Stimulated activated memory B cell treated with anti-CD40 and anti-IgM and Interleukin-4, amounts not matched to agents 10 μg/mL and 1 μg/mL and 100 μg/mL, for 72 hours (primary cell): ENCODE measurements at regions not wholly inside any gene's neighbourhood (a gene's known extent, or its start where the extent isn't known, plus 50 kb on each side); places are given as distances from the start of the nearest gene placed in this dataset.

Experiments used
- ATAC-seq: fragments of 150-1000 bp; cut with Tn5 transposase; 2 replicates; pipeline ENCODE4 v1.10.0; 2021
- H3K27ac Mint-ChIP-seq: one replicate; pipeline ENCODE4 v1.8.0; 2022; ENCODE audit warnings: mild to moderate bottlenecking, mixed read lengths
- H3K27me3 Mint-ChIP-seq: one replicate; pipeline ENCODE4 v1.8.0; 2022; ENCODE audit warnings: mixed read lengths
- H3K36me3 Mint-ChIP-seq: one replicate; pipeline ENCODE4 v1.8.0; 2022; ENCODE audit warnings: mixed read lengths
- H3K4me1 Mint-ChIP-seq: one replicate; pipeline ENCODE4 v1.8.0; 2022; ENCODE audit warnings: mixed read lengths
- H3K4me3 Mint-ChIP-seq: one replicate; pipeline ENCODE4 v1.8.0; 2022; ENCODE audit warnings: mild to moderate bottlenecking, moderate library complexity, mixed read lengths
- H3K9me3 Mint-ChIP-seq: one replicate; pipeline ENCODE4 v1.8.0; 2022; ENCODE audit warnings: mixed read lengths

DNA sequence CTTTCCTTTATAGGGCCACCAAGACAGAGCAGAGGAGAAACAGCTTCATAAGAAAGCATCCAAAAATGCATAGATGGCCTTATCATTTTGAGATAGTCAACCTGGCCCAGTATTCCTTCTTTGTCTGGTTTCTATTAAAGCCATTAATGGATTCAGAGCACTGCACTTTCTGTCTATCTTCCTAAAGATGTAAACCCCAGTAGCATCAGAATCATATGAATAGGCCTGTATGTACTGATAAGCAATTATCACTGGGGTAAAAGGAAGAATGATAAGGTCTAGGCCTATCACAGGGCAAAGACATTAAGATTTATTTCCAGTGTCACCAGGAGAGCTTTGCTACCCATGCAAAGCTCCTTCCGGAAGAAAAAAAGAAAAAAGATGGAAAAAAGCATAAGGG lies 432.5 kb upstream of the C9orf72 start:
- no peak for ATAC-seq
- Mint-ChIP-seq H3K27me3 (no peaks in the 10 kb centered on the region), H3K4me3 (no peak overlapping the region), H3K4me1 (no peaks in the 10 kb centered on the region), H3K9me3 (no peaks in the 10 kb centered on the region), H3K27ac (no peak overlapping the region), H3K36me3 (no peaks in the 10 kb centered on the region)

DNA sequence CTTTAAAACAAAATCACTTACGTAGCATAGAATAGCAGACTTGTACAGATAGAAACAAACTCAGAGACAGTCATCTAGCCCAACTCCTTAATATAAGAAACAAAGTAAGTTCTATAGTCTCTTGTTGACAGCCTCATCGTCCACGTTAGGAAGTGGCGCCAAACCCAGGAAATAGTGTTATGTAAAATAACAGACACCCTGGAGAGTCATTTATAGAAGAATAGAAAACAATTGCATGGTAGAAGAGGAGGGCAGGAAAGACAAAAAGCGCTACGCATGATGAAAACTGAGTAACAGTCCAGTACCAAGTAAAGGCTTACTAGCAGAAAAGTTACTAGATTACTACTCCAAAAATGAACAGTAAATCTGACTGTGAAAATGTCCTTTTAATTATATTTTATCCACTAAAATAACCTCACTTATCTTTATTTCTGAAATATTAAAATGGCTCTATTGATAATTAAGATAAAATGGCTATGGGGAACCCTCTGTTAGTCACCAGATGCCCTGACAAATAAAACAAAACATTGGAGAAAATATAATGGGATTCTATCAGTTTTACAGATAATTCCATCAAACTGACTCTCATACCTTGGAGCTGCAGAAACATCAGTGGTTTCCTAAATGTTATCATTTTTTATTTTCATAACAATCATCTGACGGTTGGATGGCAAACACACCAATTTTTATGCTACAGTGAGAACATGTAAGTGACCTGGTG lies 434.0 kb upstream of the C9orf72 start:
- no peak overlapping the region for H3K27ac Mint-ChIP-seq
- no peaks in the 10 kb centered on the region for H3K27me3 Mint-ChIP-seq
- no peaks in the 10 kb centered on the region for H3K4me1 Mint-ChIP-seq
- H3K36me3 Mint-ChIP-seq = no peaks in the 10 kb centered on the region
- H3K4me3 Mint-ChIP-seq = no peak overlapping the region
- no peak for ATAC-seq
- no peaks in the 10 kb centered on the region for H3K9me3 Mint-ChIP-seq

DNA sequence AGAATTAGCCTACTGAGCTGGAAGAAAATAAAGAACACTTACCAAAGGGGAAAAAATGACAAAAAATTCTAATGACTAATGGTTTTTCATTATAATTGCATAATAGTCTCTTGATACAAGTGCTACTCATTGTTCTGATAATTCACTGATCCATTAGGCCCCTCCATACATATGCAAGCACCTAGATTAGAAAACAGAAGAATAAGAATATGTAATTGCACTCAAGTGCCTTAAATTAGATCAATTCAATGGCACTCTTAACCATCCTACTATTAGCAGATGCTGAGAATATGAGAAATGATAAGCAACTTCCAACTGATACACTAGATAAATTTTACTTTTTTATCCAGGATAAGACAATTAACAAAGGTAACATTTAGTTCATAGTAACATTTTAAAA lies 440.9 kb upstream of the C9orf72 start:
- H3K27me3 Mint-ChIP-seq = no peaks in the 10 kb centered on the region
- peaks cover 2% of the 10 kb centered on the region for H3K9me3 Mint-ChIP-seq
- no peak overlapping the region for H3K27ac Mint-ChIP-seq
- H3K36me3 Mint-ChIP-seq = no peaks in the 10 kb centered on the region
- ATAC-seq = no peak
- no peak overlapping the region for H3K4me3 Mint-ChIP-seq
- no peaks in the 10 kb centered on the region for H3K4me1 Mint-ChIP-seq

DNA sequence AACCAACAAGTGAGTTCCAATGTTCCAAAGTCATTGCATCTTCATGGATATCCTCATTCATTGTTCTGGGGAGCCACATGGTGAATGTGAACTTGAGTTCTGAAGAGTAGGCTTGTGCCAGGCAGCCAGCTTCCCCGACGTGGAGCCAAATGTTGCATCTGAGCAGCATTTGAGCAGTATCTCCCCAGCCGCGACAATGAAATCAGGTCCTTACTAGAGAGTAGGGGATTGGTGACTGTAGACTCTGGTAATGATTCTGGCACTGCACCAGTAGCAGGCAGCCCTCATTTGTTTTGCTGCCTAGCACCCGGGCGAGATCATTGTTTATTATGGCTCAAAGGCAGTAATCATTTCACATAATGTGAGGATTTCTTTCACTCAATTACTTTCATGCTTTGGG lies 451.4 kb upstream of the C9orf72 start:
- H3K4me1 Mint-ChIP-seq = no peaks in the 10 kb centered on the region
- no peak overlapping the region for H3K4me3 Mint-ChIP-seq
- no peaks in the 10 kb centered on the region for H3K36me3 Mint-ChIP-seq
- no peaks in the 10 kb centered on the region for H3K27me3 Mint-ChIP-seq
- peaks cover 6% of the 10 kb centered on the region for H3K9me3 Mint-ChIP-seq
- no peak for ATAC-seq
- H3K27ac Mint-ChIP-seq = no peak overlapping the region

DNA sequence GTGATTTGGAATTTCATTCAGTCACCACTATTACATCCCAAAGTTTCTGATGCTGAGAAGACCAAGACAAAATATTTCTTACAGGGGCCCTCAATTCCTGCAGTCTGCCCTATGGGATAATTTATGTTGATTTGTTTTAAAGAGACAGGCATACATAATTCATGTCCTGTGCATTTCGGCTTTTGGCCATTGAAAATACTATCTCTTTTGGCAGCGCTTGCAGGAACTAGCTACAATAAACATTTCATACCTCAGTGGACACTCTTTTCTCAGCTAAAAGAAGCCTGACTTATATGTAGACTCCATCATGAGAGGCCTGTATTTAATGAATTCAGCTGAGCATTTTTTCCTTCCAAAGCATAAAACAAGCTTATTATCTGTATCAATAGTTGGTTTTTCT lies 451.9 kb upstream of the C9orf72 start:
- no peak overlapping the region for H3K27ac Mint-ChIP-seq
- no peak for ATAC-seq
- H3K4me1 Mint-ChIP-seq = no peaks in the 10 kb centered on the region
- H3K9me3 Mint-ChIP-seq = peaks cover 6% of the 10 kb centered on the region
- no peaks in the 10 kb centered on the region for H3K36me3 Mint-ChIP-seq
- no peak overlapping the region for H3K4me3 Mint-ChIP-seq
- H3K27me3 Mint-ChIP-seq = no peaks in the 10 kb centered on the region

DNA sequence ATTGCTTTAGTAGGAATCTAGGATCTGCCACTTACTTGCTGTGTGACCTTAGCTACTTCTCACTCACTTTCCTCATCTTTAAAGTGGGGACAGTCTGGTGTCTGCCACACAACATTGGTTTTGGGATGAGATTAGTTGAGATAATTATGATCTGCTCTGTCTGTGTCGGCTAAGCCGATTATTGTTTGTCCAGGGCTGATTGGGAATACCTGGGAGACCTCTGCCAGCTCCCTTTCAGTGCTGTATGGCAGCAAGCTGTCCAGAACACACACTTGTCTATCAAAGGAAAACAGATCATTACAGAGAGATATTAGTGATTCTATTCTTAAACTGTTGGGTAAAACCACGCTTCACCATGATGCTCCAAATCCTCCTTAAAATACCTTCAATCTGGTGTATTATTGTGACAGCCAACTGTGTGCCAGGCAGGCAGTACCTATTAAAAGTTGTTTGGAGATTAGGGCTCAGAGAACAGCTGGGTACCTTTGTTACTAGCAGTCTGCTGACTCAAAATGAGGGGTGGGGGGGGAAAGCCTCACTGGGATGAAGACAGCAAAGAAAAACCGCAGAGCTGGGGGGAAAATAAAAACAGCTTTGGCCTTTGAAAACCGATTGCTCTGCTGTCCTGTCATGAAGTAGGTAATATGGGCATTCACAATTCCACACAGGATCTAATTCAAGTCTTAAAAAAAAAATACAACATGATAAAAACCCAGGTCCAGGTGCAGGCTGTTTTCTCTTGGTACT lies 458.4 kb upstream of the C9orf72 start:
- no peak for ATAC-seq
- no peaks in the 10 kb centered on the region for H3K36me3 Mint-ChIP-seq
- H3K4me3 Mint-ChIP-seq = no peak overlapping the region
- no peak overlapping the region for H3K27ac Mint-ChIP-seq
- H3K9me3 Mint-ChIP-seq = no peaks in the 10 kb centered on the region
- H3K27me3 Mint-ChIP-seq = no peaks in the 10 kb centered on the region
- H3K4me1 Mint-ChIP-seq = no peaks in the 10 kb centered on the region

DNA sequence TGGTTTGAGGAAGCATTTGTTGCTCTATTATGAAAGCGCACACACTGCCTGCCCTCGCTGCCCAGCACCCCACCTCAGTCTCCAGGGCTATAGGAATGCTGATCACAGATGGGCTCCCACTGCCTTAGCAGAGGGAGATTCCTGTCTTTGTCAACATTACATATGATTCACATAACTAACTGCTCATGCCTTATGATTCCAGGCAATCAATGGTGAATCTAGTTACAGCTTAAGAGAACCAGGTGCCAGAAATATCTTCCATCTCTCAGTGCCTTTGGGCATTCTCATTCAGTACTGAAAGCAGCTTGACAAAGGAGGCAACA lies 458.9 kb upstream of the C9orf72 start:
- no peaks in the 10 kb centered on the region for H3K9me3 Mint-ChIP-seq
- H3K27me3 Mint-ChIP-seq = no peaks in the 10 kb centered on the region
- no peaks in the 10 kb centered on the region for H3K4me1 Mint-ChIP-seq
- no peak for ATAC-seq
- H3K27ac Mint-ChIP-seq = no peak overlapping the region
- no peaks in the 10 kb centered on the region for H3K36me3 Mint-ChIP-seq
- H3K4me3 Mint-ChIP-seq = no peak overlapping the region

DNA sequence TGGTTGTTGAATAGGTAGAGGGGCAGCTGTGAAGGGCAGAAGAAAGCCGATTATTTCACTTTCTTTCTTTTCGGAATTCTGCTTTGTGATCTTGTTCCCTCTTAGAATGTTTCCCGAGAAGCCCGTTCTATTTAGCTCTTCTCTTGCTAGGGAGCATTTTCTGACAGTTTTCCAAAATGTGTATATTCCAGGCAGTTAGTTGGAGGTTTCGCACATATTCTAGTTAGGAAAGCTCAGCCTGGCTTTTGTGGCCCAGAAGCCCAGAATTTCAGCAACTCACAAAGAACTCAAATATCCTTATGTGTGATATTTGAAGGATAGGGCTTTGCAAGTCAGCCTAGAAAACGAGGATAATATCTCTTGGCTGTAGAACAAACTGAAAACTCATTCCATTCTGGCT lies 461.0 kb upstream of the C9orf72 start:
- no peak for ATAC-seq
- H3K4me1 Mint-ChIP-seq = no peaks in the 10 kb centered on the region
- no peak overlapping the region for H3K27ac Mint-ChIP-seq
- no peaks in the 10 kb centered on the region for H3K36me3 Mint-ChIP-seq
- H3K27me3 Mint-ChIP-seq = no peaks in the 10 kb centered on the region
- no peaks in the 10 kb centered on the region for H3K9me3 Mint-ChIP-seq
- H3K4me3 Mint-ChIP-seq = no peak overlapping the region

DNA sequence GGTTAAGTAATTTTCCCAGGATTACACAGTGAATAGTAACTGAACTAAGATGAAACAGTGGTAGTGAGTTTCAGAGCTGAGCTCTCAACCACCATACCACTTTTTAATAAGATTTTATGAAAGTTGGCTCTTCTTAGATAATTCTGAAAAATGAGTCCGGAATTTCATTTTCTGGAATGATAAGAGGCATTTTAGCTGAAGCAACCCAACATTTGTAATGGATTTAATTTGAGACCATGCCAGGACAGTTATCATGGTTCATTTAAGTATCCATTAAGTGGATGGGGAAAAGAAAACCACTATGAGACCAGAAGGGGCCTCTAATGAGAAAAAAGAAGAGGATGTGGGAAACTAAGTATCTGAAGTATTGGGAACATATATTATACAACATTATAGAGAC lies 464.7 kb upstream of the C9orf72 start:
- no peak overlapping the region for H3K4me3 Mint-ChIP-seq
- no peak overlapping the region for H3K27ac Mint-ChIP-seq
- ATAC-seq = no peak
- no peaks in the 10 kb centered on the region for H3K9me3 Mint-ChIP-seq
- no peaks in the 10 kb centered on the region for H3K27me3 Mint-ChIP-seq
- no peaks in the 10 kb centered on the region for H3K36me3 Mint-ChIP-seq
- no peaks in the 10 kb centered on the region for H3K4me1 Mint-ChIP-seq

DNA sequence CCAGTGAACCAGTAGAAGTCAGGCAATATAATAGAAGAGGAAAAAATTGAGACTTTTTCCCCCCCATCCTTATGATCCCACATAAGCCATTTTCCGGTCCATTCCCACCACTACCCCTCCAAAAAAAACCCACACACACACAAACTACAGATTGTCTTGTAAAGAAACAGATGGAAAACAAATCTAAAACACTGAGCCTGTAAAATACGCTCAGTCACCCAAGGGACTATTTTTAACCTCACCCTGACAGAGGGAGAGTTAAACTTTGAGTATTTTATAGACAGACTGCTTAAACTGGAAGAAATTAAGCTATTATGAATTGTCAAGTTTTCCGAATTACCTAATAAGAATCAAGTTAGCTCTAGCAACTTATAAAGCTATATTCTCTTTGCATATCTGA lies 471.8 kb upstream of the C9orf72 start:
- H3K4me1 Mint-ChIP-seq = no peaks in the 10 kb centered on the region

DNA sequence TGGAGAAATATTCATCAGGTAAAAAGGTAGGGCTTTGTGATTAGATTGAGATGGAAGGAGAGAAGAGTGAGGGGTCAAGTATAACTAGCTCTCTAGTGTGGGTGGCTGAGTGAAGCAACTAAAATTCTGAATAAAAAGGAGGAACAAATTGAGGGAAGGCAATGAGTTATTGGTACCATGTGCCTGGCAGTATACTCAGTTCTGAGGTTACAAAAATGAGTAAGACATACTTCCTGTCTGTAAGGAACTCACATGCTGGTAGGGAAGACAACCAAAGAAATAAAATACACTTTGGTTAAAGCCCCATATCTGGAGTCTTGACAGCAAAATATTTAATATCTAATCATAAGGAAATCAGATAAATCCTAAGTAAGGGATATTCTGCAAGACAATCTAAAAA lies 476.8 kb upstream of the C9orf72 start:
- H3K36me3 Mint-ChIP-seq = no peaks in the 10 kb centered on the region
- H3K4me3 Mint-ChIP-seq = no peak overlapping the region
- H3K27me3 Mint-ChIP-seq = no peaks in the 10 kb centered on the region
- H3K27ac Mint-ChIP-seq = no peak overlapping the region
- H3K9me3 Mint-ChIP-seq = peaks cover 6% of the 10 kb centered on the region
- no peaks in the 10 kb centered on the region for H3K4me1 Mint-ChIP-seq
- no peak for ATAC-seq

More for the DNA sequence above, 471.8 kb upstream of the C9orf72 start:
- H3K27me3 Mint-ChIP-seq = no peaks in the 10 kb centered on the region
- peaks cover 3% of the 10 kb centered on the region for H3K9me3 Mint-ChIP-seq
- H3K36me3 Mint-ChIP-seq = no peaks in the 10 kb centered on the region
- no peak overlapping the region for H3K27ac Mint-ChIP-seq
- no peak for ATAC-seq
- no peak overlapping the region for H3K4me3 Mint-ChIP-seq

DNA sequence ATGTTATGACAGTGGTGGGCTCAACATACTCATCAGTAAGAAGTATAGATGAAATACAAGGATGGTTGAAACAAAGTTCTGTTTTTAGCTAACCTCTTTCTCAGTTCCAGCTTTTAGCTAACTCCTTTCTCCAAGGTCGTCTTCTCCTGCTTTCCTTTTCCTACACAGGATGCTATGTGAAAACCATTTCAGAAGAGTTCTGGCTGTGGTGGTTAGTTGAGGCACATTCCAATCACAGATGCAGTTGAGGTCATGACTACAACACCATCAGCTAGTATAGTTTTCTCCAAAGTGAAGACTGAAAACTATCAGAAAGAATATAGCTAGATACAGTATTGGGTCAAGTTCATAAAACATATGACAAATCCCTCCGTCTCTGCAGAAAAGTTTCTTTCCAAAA lies 477.7 kb upstream of the C9orf72 start:
- no peak for ATAC-seq
- H3K36me3 Mint-ChIP-seq = no peaks in the 10 kb centered on the region
- H3K27ac Mint-ChIP-seq = no peak overlapping the region
- H3K4me1 Mint-ChIP-seq = no peaks in the 10 kb centered on the region
- H3K4me3 Mint-ChIP-seq = no peak overlapping the region
- no peaks in the 10 kb centered on the region for H3K27me3 Mint-ChIP-seq
- H3K9me3 Mint-ChIP-seq = peaks cover 6% of the 10 kb centered on the region

DNA sequence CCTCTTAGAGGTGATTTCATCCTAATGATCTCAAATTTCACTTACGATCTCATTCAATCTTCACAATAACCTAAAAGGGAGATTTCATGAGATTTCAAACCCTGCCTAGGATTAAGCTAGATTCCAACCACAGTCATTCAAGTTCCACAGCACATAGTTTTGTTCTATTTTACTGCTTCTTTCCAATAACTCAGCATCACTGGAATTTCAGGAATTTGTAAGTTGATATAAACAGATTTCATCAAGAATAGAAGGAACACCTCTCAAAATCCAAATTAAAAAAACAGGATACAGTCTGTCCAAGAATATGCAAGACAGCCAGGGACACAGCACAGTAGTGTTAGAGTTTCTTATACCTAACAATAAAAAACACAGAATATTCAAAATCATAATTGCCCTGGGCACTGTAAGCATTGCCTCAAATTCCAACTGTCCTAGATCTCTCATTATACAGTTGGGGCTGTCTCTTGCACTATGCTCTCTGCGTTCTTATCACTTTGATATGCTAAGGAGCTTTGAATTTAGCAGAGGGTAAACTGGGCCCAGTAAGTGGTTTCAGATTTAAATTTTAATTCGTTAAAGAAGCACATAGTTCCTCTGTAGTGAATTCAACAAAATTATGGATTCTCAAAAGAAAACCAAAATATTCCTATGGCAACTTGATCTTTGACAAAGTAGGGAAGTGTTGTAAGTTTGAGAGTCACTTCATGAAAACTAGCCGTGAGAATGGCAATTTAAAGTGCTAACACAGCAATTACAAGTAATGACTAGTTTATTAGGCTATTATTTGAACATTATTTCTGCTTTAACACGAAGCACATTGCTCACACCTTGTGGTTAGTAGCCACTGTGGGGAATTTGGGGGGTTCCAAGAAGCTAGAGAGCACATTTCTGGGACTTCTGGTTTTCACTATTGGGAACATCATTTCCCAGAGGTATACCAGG lies 478.6 kb upstream of the C9orf72 start:
- Mint-ChIP-seq H3K4me3 (no peak overlapping the region), H3K27ac (no peak overlapping the region), H3K4me1 (no peaks in the 10 kb centered on the region), H3K9me3 (peaks cover 6% of the 10 kb centered on the region), H3K27me3 (no peaks in the 10 kb centered on the region), H3K36me3 (no peaks in the 10 kb centered on the region)
- no peak for ATAC-seq

DNA sequence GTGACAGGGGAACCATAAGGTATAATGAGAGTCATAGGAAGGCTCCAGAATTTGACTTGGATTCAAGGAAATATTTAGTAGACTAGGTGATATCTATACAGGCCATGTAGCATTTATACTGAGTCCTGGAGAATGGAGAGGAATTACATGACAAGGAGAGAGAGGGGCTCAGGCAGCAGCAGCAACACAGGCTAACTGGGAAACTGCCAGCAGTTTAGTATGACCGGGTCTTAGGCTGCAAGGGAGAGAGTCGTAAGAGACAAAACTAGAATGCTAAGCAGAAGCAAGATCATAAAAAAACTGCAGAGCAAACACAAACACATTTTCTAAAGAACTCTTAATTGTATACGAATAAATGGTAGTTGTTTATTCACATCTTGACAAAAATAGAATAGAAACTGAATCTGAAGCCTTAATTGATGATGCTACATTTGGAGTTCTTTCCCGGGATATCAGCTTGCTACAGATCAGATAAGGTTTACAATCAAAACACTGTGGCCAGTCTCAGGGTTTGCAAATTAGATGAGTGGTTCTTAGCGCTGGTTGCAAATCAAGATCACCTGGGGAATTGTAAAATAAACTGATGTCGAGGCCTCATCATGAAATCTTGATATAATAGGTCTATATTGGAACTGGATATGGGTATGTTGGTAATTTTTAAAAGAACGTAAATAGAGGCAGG lies 480.0 kb upstream of the C9orf72 start:
- Mint-ChIP-seq H3K36me3 (no peaks in the 10 kb centered on the region), H3K9me3 (peaks cover 6% of the 10 kb centered on the region), H3K27ac (no peak overlapping the region), H3K4me3 (no peak overlapping the region), H3K4me1 (no peaks in the 10 kb centered on the region), H3K27me3 (no peaks in the 10 kb centered on the region)
- ATAC-seq = no peak

DNA sequence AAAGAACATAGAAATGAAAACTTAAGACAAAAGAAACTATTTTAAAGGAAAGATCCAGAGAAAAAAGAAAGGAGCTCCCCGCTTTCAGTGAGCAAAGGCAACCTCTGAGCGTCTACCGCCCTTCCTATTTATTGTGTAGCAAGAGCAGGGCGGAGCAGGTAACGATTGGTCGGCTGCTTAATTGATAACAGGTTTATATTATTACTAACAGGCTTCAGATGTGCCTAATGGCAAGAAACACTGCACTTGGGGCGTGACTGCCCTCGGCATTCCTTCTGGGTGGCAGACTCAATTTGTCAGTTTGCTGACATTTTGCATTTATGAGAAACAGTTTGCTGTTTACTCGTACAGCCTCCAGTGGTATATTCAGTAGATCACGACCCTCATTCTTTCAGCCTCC lies 482.7 kb upstream of the C9orf72 start:
- H3K4me1 Mint-ChIP-seq = no peaks in the 10 kb centered on the region
- peaks cover 3% of the 10 kb centered on the region for H3K9me3 Mint-ChIP-seq
- ATAC-seq = no peak
- no peaks in the 10 kb centered on the region for H3K27me3 Mint-ChIP-seq
- H3K4me3 Mint-ChIP-seq = no peak overlapping the region
- H3K36me3 Mint-ChIP-seq = no peaks in the 10 kb centered on the region
- no peak overlapping the region for H3K27ac Mint-ChIP-seq
